Spleen (tissue), 11 donors: ENCODE measurements at regions not wholly inside any gene's neighbourhood (a gene's known extent, or its start where the extent isn't known, plus 50 kb on each side); places are given as distances from the start of the nearest gene placed in this dataset.

Experiments used
- DNase-seq: peaks from one replicate; pipeline ENCODE4 v3.0.0-alpha.2; 2020
- H3K27ac ChIP-seq, 8 donors: fragments of 200-600 bp; sonication (generic) in 7 of 8; 1 replicate in 4 of 8; 2 replicates in 4 of 8; pipeline versions ENCODE4 v1.5.0 to v1.8.0; 2016 to 2021; ENCODE audit warnings: inconsistent platforms in 4 of 8, mild to moderate bottlenecking in 4 of 8, moderate library complexity in 1 of 8
- H3K27me3 ChIP-seq, 7 donors: fragments of 200-600 bp; sonication (generic) in 6 of 7; replicated peaks in 1 of 7; 1 replicate in 4 of 7; 2 replicates in 3 of 7; pipeline versions ENCODE4 v1.5.0 to v1.8.0; 2016 to 2021; ENCODE audit warnings: inconsistent platforms in 3 of 7, mild to moderate bottlenecking in 1 of 7
- H3K36me3 ChIP-seq, 6 donors: fragments of 200-600 bp; sonication (generic) in 5 of 6; 1 replicate in 4 of 6; 2 replicates in 2 of 6; pipeline versions ENCODE4 v1.5.0 to v1.8.0; 2016 to 2021; ENCODE audit warnings: inconsistent platforms in 2 of 6
- H3K4me1 ChIP-seq, 6 donors: fragments of 200-600 bp; sonication (generic) in 5 of 6; 1 replicate in 3 of 6; 2 replicates in 3 of 6; pipeline versions ENCODE4 v1.5.0 to v1.8.0; 2016 to 2021; ENCODE audit warnings: inconsistent platforms in 3 of 6
- H3K4me3 ChIP-seq, 8 donors: fragments of 200-600 bp; sonication (generic) in 7 of 8; 1 replicate in 4 of 8; 2 replicates in 4 of 8; pipeline versions ENCODE4 v1.5.0 to v1.8.0; 2016 to 2021; ENCODE audit warnings: inconsistent platforms in 4 of 8, mild to moderate bottlenecking in 4 of 8, moderate library complexity in 2 of 8
- H3K9me3 ChIP-seq, 8 donors: fragments of 200-600 bp; sonication (generic) in 7 of 8; 1 replicate in 4 of 8; 2 replicates in 4 of 8; pipeline versions ENCODE4 v1.5.0 to v1.8.0; 2016 to 2021; ENCODE audit warnings: inconsistent platforms in 4 of 8
- POLR2A ChIP-seq, 3 donors: fragments of 450-650 bp; IDR thresholded peaks; one replicate each; pipeline ENCODE4 v1.5.1; 2017; ENCODE audit warnings: antibody characterized with exemption in 3 of 3, mild to moderate bottlenecking in 1 of 3
- POLR2AphosphoS5 ChIP-seq, 3 donors: sonication (generic); formaldehyde crosslinking; IDR thresholded peaks; one replicate each; pipeline ENCODE4 v1.5.1; 2017; ENCODE audit warnings: antibody characterized with exemption in 3 of 3
- WGBS, 5 donors: extraction: QIAGEN DNeasy Blood & Tissue Kit in 3 of 5; methylation state at CpG; one replicate each; pipeline versions ENCODE4 v1.1.5 to v1.1.7; 2013 to 2018; 5-methylcytosine and 5-hydroxymethylcytosine counted together
- intact Hi-C: fragments of 100-400 bp; cut with DNase I; formaldehyde crosslinking; loops from one replicate; pipeline ENCODE4 v1.15.0; 2023; ENCODE audit warnings: low total_unique reads
- TF ChIP-seq, protein P1 (sequence below), 11 experiments: fragments of 200-600 bp in 7 of 11; fragments of 450-650 bp in 4 of 11; sonication (generic) in 4 of 11; IDR thresholded peaks in 8 of 11; conservative IDR thresholded peaks in 3 of 11; 1 replicate in 7 of 11; 2 replicates in 4 of 11; pipeline versions ENCODE4 v1.4.0 to v1.8.0; 2016 to 2021; ENCODE audit warnings: antibody characterized with exemption in 11 of 11, inconsistent platforms in 4 of 11, mild to moderate bottlenecking in 1 of 11
- donor health status: healthy with polysubstance abuse.
- donor health status: DM: no; HTN: no; CAD: no; lungs with moderate emphysema.
- donor health status: DM: no; HTN: no; CAD: no.
- donor health status: Bipolar disorder and iron deficiency.
- donor health status: healthy.
- donor health status: DM: no; HTN: no; CAD: no.
- donor health status: DM: yes; HTN: yes; CAD: no.

GRCh38 chr1:37233606-37234005 lies 199.3 kb upstream of the GRIK3 start:
- no peak overlapping the region for H3K27ac ChIP-seq
- intact Hi-C loops, result no loop called here
- 88 to 93% (median 92%) methylated on average over 2 of the region's 2 CpGs for WGBS, 5 donors
- no peak for DNase-seq
- peaks cover 0 to 38% (median 0%) of the 10 kb centered on the region in 7 donors for H3K27me3 ChIP-seq
- no peaks in the 10 kb centered on the region for H3K4me1 ChIP-seq
- no peak overlapping the region for H3K4me3 ChIP-seq
- H3K36me3 ChIP-seq, result no peaks in the 10 kb centered on the region
- H3K9me3 ChIP-seq, result peaks cover 0 to 15% (median 6%) of the 10 kb centered on the region in 8 donors
- TF ChIP-seq POLR2AphosphoS5 (IDR thresholded peaks at IDR 0.05) (no peak), POLR2A (IDR thresholded peaks at IDR 0.05) (no peak)
- TF ChIP-seq, protein P1, sequence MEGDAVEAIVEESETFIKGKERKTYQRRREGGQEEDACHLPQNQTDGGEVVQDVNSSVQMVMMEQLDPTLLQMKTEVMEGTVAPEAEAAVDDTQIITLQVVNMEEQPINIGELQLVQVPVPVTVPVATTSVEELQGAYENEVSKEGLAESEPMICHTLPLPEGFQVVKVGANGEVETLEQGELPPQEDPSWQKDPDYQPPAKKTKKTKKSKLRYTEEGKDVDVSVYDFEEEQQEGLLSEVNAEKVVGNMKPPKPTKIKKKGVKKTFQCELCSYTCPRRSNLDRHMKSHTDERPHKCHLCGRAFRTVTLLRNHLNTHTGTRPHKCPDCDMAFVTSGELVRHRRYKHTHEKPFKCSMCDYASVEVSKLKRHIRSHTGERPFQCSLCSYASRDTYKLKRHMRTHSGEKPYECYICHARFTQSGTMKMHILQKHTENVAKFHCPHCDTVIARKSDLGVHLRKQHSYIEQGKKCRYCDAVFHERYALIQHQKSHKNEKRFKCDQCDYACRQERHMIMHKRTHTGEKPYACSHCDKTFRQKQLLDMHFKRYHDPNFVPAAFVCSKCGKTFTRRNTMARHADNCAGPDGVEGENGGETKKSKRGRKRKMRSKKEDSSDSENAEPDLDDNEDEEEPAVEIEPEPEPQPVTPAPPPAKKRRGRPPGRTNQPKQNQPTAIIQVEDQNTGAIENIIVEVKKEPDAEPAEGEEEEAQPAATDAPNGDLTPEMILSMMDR (IDR thresholded peaks at IDR 0.05 in 8 of 11, conservative IDR thresholded peaks at IDR 0.05 in 3 of 11), result no peak

DNA sequence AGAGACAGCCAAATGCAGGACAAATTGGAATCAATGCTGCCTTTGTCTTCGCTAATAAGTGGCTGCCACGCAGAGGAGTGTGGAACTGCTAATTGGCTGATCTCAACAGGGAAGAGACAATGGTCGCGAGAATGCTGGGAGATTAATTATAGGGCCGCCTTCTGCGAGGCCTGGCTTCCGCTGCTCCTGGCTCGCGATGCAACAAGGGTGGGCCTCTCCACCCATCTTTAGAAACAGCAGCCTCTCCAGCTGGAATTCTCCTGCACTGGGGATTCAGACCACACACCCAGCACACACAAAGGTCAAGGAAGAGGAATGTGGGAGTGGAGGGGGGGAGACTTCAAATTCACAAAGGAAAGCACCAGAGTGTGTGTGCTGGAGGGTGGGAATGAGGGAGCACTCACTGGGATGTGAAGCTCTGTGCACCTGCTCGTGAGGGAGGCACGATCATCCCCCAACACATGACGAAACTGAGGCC lies 200.7 kb upstream of the GRIK3 start:
- 31 to 53% (median 34%) methylated on average over 12 of the region's 12 CpGs for WGBS, 5 donors
- Histone ChIP-seq H3K4me3 (no peak overlapping the region), H3K36me3 (no peaks in the 10 kb centered on the region), H3K4me1 (no peaks in the 10 kb centered on the region), H3K9me3 (peaks cover 0 to 15% (median 6%) of the 10 kb centered on the region in 8 donors), H3K27ac (no peak overlapping the region), H3K27me3 (peaks cover 0 to 46% (median 0%) of the 10 kb centered on the region in 7 donors)
- intact Hi-C loops, result no loop called here
- TF ChIP-seq, protein P1 (IDR thresholded peaks at IDR 0.05 in 8 of 11, conservative IDR thresholded peaks at IDR 0.05 in 3 of 11), result no peak
- no peak for TF ChIP-seq POLR2AphosphoS5 (IDR thresholded peaks at IDR 0.05)
- no peak for DNase-seq

- Histone ChIP-seq H3K36me3 (no peaks in the 10 kb centered on the region), H3K27ac (no peak overlapping the region), H3K27me3 (peaks cover 0 to 61% (median 3%) of the 10 kb centered on the region in 7 donors), H3K4me1 (no peaks in the 10 kb centered on the region), H3K4me3 (no peak overlapping the region), H3K9me3 (no peaks in the 10 kb centered on the region)
- WGBS, 5 donors, result 42 to 61% (median 46%) methylated on average over 2 of the region's 2 CpGs
- TF ChIP-seq, protein P1 (IDR thresholded peaks at IDR 0.05 in 8 of 11, conservative IDR thresholded peaks at IDR 0.05 in 3 of 11), result no peak
- TF ChIP-seq POLR2A (IDR thresholded peaks at IDR 0.05) (no peak), POLR2AphosphoS5 (IDR thresholded peaks at IDR 0.05) (no peak)
- DNase-seq, result no peak
- intact Hi-C loops, result no loop called here
Observed at GRCh38 chr1:37237948-37238347, 203.6 kb upstream of the GRIK3 start.

- Histone ChIP-seq H3K36me3 (no peaks in the 10 kb centered on the region), H3K4me3 (no peak overlapping the region), H3K4me1 (no peaks in the 10 kb centered on the region), H3K27ac (no peak overlapping the region), H3K27me3 (peaks cover 0 to 60% (median 4%) of the 10 kb centered on the region in 7 donors), H3K9me3 (no peaks in the 10 kb centered on the region)
- intact Hi-C loops, result no loop called here
- TF ChIP-seq, protein P1 (IDR thresholded peaks at IDR 0.05 in 8 of 11, conservative IDR thresholded peaks at IDR 0.05 in 3 of 11), result no peak
- TF ChIP-seq POLR2A (IDR thresholded peaks at IDR 0.05), result no peak
- no peak for TF ChIP-seq POLR2AphosphoS5 (IDR thresholded peaks at IDR 0.05)
- WGBS, 5 donors, result 57 to 62% (median 61%) methylated on average over 10 to 11 of the region's 11 CpGs
- no peak for DNase-seq
Observed at GRCh38 chr1:37238364-37239224, 204.3 kb upstream of the GRIK3 start.
